GM11168 (cell line): ENCODE measurements at regions not wholly inside any gene's neighbourhood (a gene's known extent, or its start where the extent isn't known, plus 50 kb on each side); places are given as distances from the start of the nearest gene placed in this dataset.

Experiments
- in situ Hi-C: fragments of 300-500 bp; cut with MboI; formaldehyde crosslinking; loops from one replicate; pipeline ENCODE4 v1.12.0; 2022; ENCODE audit warnings: low sequenced_read_pairs; ENCODE audit not compliant: unreplicated experiment

- in situ Hi-C loops = no loop called here
Measured at GRCh38 chr9:105059252-105059651, 131.3 kb upstream of the ABCA1 start.

- in situ Hi-C loops = no loop called here
Measured at GRCh38 chr9:105062222-105062855, 134.4 kb upstream of the ABCA1 start.

- in situ Hi-C loops = no loop called here
Measured at GRCh38 chr9:105064248-105065097, 136.5 kb upstream of the ABCA1 start.

- in situ Hi-C loops = no loop called here
Measured at GRCh38 chr9:105065098-105066088, 137.4 kb upstream of the ABCA1 start.

GRCh38 chr9:105066275-105066865 is 138.4 kb upstream of the ABCA1 start:
- in situ Hi-C loops = no loop called here

- in situ Hi-C loops = no loop called here
Measured at GRCh38 chr9:105067895-105068580, 140.1 kb upstream of the ABCA1 start.

- in situ Hi-C loops = no loop called here
Measured at GRCh38 chr9:105069285-105069684, 141.3 kb upstream of the ABCA1 start.

- in situ Hi-C loops = no loop called here
Measured at GRCh38 chr9:105069696-105070095, 141.7 kb upstream of the ABCA1 start.

- in situ Hi-C loops = no loop called here
Measured at GRCh38 chr9:105070176-105070575, 142.2 kb upstream of the ABCA1 start.

GRCh38 chr9:105072476-105072875 is 144.5 kb upstream of the ABCA1 start:
- in situ Hi-C loops = no loop called here

GRCh38 chr9:105073147-105073546 is 145.2 kb upstream of the ABCA1 start:
- in situ Hi-C loops = no loop called here

GRCh38 chr9:105074491-105074890 is 146.5 kb upstream of the ABCA1 start:
- in situ Hi-C loops = no loop called here

GRCh38 chr9:105076729-105077128 is 148.8 kb upstream of the ABCA1 start:
- in situ Hi-C loops = no loop called here

- in situ Hi-C loops = no loop called here
Measured at GRCh38 chr9:105079457-105079856, 151.5 kb upstream of the ABCA1 start.

- in situ Hi-C loops = no loop called here
Measured at GRCh38 chr9:105082843-105083242, 154.9 kb upstream of the ABCA1 start.

GRCh38 chr9:105083256-105083655 is 155.3 kb upstream of the ABCA1 start:
- in situ Hi-C loops = no loop called here

GRCh38 chr9:105087910-105088898 is 156.2 kb upstream of the SLC44A1 start:
- in situ Hi-C loops = no loop called here

GRCh38 chr9:105089874-105090273 is 154.6 kb upstream of the SLC44A1 start:
- in situ Hi-C loops = no loop called here
